ENCODE measurements at regions not wholly inside any gene's neighbourhood (a gene's known extent, or its start where the extent isn't known, plus 50 kb on each side); places are given as distances from the start of the nearest gene placed in this dataset.

GRCh38 chr18:14941256-14941655 is 193.3 kb downstream of the ANKRD30B start:
- TF ChIP-seq, protein P1, sequence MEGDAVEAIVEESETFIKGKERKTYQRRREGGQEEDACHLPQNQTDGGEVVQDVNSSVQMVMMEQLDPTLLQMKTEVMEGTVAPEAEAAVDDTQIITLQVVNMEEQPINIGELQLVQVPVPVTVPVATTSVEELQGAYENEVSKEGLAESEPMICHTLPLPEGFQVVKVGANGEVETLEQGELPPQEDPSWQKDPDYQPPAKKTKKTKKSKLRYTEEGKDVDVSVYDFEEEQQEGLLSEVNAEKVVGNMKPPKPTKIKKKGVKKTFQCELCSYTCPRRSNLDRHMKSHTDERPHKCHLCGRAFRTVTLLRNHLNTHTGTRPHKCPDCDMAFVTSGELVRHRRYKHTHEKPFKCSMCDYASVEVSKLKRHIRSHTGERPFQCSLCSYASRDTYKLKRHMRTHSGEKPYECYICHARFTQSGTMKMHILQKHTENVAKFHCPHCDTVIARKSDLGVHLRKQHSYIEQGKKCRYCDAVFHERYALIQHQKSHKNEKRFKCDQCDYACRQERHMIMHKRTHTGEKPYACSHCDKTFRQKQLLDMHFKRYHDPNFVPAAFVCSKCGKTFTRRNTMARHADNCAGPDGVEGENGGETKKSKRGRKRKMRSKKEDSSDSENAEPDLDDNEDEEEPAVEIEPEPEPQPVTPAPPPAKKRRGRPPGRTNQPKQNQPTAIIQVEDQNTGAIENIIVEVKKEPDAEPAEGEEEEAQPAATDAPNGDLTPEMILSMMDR (IDR thresholded peaks at IDR 0.05; ENCODE audit: low read depth, low read length), result no peak
- no peak for TF ChIP-seq POLR2A (IDR thresholded peaks at IDR 0.05; ENCODE audit: extremely low read depth, insufficient read length)
- TF ChIP-seq, protein P2, sequence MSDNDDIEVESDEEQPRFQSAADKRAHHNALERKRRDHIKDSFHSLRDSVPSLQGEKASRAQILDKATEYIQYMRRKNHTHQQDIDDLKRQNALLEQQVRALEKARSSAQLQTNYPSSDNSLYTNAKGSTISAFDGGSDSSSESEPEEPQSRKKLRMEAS (IDR thresholded peaks at IDR 0.05; ENCODE audit: low read depth, low read length), result no peak

All from NB4 (cell line).